ENCODE measurements at regions not wholly inside any gene's neighbourhood (a gene's known extent, or its start where the extent isn't known, plus 50 kb on each side); places are given as distances from the start of the nearest gene placed in this dataset.

DNA sequence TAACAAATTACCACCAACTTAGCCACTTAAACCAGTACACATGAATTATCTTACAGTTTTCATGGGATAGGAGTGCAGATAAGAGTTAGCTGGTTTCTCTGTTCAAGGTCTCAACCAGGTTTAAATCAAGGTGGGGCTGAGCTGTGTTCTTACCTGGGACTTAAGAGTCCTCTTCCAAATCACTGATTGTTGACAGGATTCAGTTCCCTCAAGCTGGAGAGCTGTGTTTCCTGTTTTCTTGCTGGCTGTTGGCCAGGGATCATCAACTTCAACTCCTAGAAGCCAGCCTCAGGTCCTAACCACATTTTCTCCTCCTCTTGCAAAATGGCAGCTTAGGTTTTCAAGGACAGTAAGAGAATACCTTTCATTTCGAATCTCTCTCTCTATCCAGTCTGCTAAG is 123.8 kb upstream of the CHRM3 start:
- TF ChIP-seq, protein P1, sequence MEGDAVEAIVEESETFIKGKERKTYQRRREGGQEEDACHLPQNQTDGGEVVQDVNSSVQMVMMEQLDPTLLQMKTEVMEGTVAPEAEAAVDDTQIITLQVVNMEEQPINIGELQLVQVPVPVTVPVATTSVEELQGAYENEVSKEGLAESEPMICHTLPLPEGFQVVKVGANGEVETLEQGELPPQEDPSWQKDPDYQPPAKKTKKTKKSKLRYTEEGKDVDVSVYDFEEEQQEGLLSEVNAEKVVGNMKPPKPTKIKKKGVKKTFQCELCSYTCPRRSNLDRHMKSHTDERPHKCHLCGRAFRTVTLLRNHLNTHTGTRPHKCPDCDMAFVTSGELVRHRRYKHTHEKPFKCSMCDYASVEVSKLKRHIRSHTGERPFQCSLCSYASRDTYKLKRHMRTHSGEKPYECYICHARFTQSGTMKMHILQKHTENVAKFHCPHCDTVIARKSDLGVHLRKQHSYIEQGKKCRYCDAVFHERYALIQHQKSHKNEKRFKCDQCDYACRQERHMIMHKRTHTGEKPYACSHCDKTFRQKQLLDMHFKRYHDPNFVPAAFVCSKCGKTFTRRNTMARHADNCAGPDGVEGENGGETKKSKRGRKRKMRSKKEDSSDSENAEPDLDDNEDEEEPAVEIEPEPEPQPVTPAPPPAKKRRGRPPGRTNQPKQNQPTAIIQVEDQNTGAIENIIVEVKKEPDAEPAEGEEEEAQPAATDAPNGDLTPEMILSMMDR (IDR thresholded peaks at IDR 0.05) = no peak
- TF ChIP-seq EZH2 (IDR thresholded peaks at IDR 0.05; ENCODE audit: borderline replicate concordance, insufficient read depth, low read depth, low read length, poor library complexity, severe bottlenecking) = no peak

Measured in B cell (primary cell).